ENCODE measurements at regions not wholly inside any gene's neighbourhood (a gene's known extent, or its start where the extent isn't known, plus 50 kb on each side); places are given as distances from the start of the nearest gene placed in this dataset.

DNA sequence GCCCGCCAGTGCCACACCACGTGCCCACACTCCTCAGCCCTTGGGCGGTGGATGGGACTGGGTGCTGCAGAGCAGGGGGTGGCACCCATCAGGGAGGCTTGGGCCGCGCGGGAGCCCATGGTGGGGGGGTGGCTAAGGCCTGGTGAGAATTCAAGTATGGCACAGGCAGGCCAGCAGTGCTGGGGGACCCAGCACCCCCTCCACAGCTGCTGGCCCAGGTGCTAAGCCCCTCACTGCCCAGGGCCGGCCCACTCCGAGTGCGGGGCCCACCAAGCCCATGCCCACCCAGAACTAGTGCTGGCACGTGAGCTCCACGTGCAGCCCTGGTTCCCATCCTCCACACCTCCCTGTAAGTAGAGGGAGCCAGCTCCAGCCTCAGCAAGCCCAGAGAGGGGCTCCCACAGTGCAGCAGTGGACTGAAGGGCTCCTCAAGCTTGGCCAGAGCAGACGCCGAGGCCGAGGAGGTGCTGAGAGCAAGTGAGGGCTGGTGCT is 1091.1 kb upstream of the GJE1 start:
- no peak for DNase-seq (ENCODE audit: low read depth)
- TF ChIP-seq, protein P1, sequence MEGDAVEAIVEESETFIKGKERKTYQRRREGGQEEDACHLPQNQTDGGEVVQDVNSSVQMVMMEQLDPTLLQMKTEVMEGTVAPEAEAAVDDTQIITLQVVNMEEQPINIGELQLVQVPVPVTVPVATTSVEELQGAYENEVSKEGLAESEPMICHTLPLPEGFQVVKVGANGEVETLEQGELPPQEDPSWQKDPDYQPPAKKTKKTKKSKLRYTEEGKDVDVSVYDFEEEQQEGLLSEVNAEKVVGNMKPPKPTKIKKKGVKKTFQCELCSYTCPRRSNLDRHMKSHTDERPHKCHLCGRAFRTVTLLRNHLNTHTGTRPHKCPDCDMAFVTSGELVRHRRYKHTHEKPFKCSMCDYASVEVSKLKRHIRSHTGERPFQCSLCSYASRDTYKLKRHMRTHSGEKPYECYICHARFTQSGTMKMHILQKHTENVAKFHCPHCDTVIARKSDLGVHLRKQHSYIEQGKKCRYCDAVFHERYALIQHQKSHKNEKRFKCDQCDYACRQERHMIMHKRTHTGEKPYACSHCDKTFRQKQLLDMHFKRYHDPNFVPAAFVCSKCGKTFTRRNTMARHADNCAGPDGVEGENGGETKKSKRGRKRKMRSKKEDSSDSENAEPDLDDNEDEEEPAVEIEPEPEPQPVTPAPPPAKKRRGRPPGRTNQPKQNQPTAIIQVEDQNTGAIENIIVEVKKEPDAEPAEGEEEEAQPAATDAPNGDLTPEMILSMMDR (conservative IDR thresholded peaks at IDR 0.05; ENCODE audit: low read depth, low read length): no peak
- H3K4me3 ChIP-seq (ENCODE audit: low read length): no peak overlapping the region

DNA sequence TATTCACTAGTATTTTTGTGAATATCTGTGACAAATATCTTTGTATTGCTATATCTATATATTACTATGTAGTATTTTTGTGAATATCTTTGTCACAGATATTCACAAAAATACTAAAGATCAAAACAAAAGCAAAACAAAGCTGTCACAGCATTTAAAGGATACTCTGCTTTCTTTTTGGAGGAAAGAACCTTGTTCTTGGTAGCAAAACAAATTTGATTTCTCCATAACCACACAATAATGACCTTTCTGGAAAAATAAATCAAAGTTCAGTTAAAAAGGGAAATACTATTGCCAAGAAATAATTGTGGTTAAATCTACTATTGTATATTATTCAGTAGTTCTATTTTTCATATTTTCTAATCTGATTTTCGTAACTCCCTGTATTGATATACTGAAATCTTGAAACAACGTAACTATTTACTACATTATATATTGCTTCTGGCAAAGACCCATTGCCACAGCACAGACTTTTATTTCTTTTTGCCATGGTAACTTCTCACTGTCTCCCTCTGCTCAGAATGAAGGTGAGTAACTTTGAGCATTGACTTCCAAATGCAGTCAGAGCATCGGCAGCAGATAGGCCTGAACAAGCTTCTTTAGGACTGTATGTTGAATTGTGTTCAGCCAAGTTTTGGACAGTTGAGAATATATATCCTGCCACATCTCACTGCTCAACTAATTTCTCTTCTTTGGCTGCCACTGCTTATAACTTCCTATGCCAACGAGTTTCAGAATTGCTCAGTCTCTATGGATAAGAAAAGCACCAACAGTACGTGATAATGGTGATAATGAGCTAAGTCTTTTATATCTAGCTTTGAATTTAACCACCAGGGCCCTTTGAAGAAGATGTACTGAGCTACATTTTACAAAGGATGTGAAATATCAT is 1097.2 kb upstream of the GJE1 start:
- H3K4me3 ChIP-seq (ENCODE audit: low read length): no peak overlapping the region
- TF ChIP-seq, protein P1 (conservative IDR thresholded peaks at IDR 0.05; ENCODE audit: low read depth, low read length): no peak
- DNase-seq (ENCODE audit: low read depth): no peak

DNA sequence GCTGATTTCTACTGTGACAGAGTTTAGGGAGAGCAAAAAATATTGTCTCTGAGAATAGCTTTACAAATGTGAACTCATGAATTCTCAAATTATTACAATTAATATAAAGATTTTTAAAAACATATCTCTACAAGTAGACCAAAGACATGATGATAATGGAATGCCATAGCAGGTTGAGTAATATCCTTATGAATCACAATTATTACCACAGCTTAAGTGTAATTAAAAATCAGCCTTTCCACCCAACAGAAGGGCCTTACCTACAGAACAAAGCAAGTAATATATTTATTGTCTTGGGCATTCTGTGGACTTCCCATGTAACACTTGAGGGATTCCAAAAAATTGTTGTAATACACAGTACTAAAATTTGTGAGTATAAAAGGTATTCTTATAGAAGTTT is 1099.6 kb upstream of the GJE1 start:
- TF ChIP-seq, protein P1 (conservative IDR thresholded peaks at IDR 0.05; ENCODE audit: low read depth, low read length): no peak
- no peak overlapping the region for H3K4me3 ChIP-seq (ENCODE audit: low read length)
- no peak for DNase-seq (ENCODE audit: low read depth)

DNA sequence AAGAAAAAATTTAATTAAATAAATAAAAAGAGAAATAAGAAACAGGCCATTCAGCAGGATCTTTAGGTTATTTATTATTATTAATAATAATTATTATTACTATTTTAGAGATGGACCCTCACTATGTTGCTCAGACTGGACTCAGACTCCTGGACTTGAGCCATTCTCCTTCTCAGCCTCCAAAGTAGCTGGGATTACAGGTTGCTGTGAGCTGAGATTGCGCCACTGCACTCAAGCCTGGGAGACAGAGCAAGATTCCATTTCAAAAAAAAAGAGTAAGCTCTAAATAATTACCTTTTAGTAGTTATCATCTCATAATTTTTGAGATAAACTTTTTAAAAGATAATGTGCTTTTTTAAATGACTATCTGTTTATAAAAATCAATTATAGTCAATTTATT is 1102.8 kb upstream of the GJE1 start:
- TF ChIP-seq, protein P1 (conservative IDR thresholded peaks at IDR 0.05; ENCODE audit: low read depth, low read length): no peak
- no peak overlapping the region for H3K4me3 ChIP-seq (ENCODE audit: low read length)
- DNase-seq (ENCODE audit: low read depth): no peak

DNA sequence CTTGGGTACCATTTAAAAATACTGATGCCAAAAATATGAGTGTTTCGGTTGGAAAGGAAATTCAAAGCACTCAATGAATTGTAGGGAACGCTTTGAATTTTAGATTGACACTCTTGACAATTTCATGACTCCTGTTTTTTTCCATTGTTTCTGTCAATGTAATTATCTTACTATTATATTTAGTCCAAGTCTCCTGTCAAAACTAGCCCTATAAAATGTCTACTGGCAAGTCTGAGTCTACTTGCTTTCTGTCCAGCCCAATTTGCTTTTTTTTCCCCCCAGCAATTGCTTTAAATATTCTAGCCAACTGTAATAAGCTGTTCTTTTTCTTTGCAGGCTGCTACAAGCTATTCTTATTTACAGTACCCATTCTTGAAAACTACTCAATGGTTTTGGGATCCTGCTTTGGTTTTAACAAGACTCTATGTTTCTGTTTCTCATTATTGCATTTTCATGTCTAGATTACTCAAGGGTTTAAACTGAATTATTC is 1103.9 kb upstream of the GJE1 start:
- DNase-seq (ENCODE audit: low read depth): no peak
- H3K4me3 ChIP-seq (ENCODE audit: low read length): no peak overlapping the region
- TF ChIP-seq, protein P1 (conservative IDR thresholded peaks at IDR 0.05; ENCODE audit: low read depth, low read length): no peak

DNA sequence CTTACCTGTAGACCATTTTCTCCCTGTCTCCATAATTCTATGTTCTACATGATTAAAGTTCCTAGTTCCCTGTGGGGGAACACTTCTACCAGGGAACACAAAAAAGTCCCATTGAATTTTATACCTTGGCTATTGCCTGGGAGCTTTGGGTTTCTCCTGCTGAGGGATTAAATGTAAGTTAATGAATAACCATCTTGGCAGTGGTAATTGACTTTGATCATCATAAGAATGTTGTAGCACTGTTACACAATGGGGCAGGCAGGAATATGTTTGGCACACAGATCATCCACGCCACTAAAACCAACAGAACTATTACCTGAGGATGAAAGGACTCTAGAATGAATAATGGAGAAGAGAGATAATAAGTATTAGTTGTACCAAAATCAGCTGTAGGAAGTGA is 1106.2 kb upstream of the GJE1 start:
- TF ChIP-seq, protein P1 (conservative IDR thresholded peaks at IDR 0.05; ENCODE audit: low read depth, low read length): no peak
- DNase-seq (ENCODE audit: low read depth): no peak
- H3K4me3 ChIP-seq (ENCODE audit: low read length): no peak overlapping the region

DNA sequence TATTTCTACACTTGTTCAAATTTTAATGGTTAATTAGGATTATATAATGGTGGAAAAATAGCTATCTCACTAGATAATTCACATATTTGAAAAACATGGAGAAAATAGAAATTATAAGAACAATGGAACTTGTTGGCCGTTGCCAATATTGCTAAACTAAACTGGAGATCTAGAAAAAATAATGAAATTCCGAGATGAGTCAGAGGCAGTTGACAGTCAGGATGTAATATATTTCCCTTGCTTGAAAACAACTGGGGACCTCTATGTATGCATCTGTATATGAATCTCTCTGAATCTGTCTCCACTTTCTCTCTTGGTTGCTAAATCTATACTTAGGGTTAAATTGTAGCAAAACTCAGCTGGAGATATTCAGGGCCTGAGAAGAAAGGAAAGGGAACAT is 1108.2 kb upstream of the GJE1 start:
- DNase-seq (ENCODE audit: low read depth): no peak
- TF ChIP-seq, protein P1 (conservative IDR thresholded peaks at IDR 0.05; ENCODE audit: low read depth, low read length): no peak
- H3K4me3 ChIP-seq (ENCODE audit: low read length): no peak overlapping the region
